ENCODE measurements at regions not wholly inside any gene's neighbourhood (a gene's known extent, or its start where the extent isn't known, plus 50 kb on each side); places are given as distances from the start of the nearest gene placed in this dataset.

DNA sequence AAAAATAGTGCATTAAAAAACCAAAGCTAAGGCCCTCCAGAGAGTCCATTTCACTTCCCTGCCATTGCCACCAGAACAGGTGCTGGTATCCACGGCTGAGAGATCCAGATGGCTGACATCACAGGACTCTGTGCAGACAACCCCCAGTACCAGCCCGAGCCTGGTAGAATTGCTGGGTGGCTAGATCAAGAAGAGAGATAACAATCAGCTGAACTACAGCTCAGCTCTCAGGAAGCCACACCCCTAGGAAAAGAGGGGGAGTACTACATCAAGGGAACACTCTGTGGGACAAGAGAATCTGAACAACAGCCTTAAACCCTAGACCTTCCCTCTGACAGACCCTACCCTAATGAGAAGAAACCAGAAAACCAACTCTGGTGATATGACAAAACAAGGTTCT, 73.8 kb upstream of the SLIT3 start:
- no peak for FAIRE-seq
- BruUV-seq (replicated peaks), result no TSS peak
- H3K9ac ChIP-seq (ENCODE audit: insufficient read depth in 1 of 2, low read depth in 2 of 2, low read length in 2 of 2), result no peak overlapping the region

DNA sequence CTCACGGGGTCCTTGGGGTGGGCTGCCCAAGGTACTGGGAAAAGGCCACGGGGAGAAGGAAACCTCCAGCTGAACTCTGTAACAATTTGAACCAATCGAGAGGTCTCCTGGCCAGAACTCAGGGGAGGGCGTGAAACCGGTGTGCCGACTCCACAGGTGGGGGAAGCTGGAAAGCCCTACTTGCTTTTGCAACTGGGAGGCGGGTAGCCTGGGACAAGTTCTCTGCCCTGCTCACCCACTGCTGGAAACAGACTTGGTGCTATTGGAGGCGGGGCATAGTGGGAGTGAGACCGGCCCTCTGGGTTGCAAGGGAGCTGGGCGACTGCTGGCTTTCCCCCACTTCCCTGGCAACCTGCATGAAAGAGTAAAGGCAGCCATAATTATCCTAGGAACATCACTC, 73.2 kb upstream of the SLIT3 start:
- Histone ChIP-seq H3K36me3 (ENCODE audit: control insufficient read depth, insufficient read depth, low read length) (no peaks in the 10 kb centered on the region), H3K4me1 (replicated peaks in 1 of 2; ENCODE audit: control insufficient read depth in 2 of 2, insufficient read depth in 2 of 2, low read length in 2 of 2) (no peaks in the 10 kb centered on the region), H3K79me2 (ENCODE audit: control insufficient read depth, insufficient read depth, low read length) (no peaks in the 10 kb centered on the region), H3K9me1 (ENCODE audit: control insufficient read depth, insufficient read depth, low read length) (no peaks in the 10 kb centered on the region), H2AFZ (ENCODE audit: low read depth, low read length) (no peak overlapping the region), H3K27me3 (ENCODE audit: control insufficient read depth in 2 of 2, insufficient read depth in 2 of 2, low read length in 2 of 2) (no peaks in the 10 kb centered on the region), H3K9ac (ENCODE audit: insufficient read depth in 1 of 2, low read depth in 2 of 2, low read length in 2 of 2) (no peak overlapping the region), H3K27ac (ENCODE audit: extremely low read depth, low read depth, low read length) (no peak overlapping the region), H3K4me3 (no peak overlapping the region), H4K20me1 (replicated peaks; ENCODE audit: control insufficient read depth, insufficient read depth, low read length) (no peaks in the 10 kb centered on the region), H3K9me3 (replicated peaks; ENCODE audit: control insufficient read depth, insufficient read depth, low read depth, low read length) (no peaks in the 10 kb centered on the region), H3K4me2 (ENCODE audit: insufficient read depth, low read length) (no peak overlapping the region)
- ATAC-seq, result no peak
- intact Hi-C loops (cut with micrococcal nuclease) (no loop called here), in situ Hi-C loops (cut with MboI) (no loop called here)
- no peak for DNase-seq (ENCODE audit: extremely low read depth in 1 of 4, low spot score in 3 of 4)
- ChIA-PET CTCF (ENCODE audit: low intra/inter-chr PET ratio) (no interaction called here), POLR2A (no interaction called here)
- 0% methylated on average over 10 of the region's 10 CpGs for WGBS (ENCODE audit: insufficient coverage, low coverage, missing lambda C conversion rate)
- TF ChIP-seq, protein P1, sequence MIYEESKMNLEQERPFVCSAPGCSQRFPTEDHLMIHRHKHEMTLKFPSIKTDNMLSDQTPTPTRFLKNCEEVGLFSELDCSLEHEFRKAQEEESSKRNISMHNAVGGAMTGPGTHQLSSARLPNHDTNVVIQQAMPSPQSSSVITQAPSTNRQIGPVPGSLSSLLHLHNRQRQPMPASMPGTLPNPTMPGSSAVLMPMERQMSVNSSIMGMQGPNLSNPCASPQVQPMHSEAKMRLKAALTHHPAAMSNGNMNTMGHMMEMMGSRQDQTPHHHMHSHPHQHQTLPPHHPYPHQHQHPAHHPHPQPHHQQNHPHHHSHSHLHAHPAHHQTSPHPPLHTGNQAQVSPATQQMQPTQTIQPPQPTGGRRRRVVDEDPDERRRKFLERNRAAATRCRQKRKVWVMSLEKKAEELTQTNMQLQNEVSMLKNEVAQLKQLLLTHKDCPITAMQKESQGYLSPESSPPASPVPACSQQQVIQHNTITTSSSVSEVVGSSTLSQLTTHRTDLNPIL (CRISPR knock-in tag; IDR thresholded peaks at IDR 0.05), result no peak
- TF ChIP-seq, protein P2, sequence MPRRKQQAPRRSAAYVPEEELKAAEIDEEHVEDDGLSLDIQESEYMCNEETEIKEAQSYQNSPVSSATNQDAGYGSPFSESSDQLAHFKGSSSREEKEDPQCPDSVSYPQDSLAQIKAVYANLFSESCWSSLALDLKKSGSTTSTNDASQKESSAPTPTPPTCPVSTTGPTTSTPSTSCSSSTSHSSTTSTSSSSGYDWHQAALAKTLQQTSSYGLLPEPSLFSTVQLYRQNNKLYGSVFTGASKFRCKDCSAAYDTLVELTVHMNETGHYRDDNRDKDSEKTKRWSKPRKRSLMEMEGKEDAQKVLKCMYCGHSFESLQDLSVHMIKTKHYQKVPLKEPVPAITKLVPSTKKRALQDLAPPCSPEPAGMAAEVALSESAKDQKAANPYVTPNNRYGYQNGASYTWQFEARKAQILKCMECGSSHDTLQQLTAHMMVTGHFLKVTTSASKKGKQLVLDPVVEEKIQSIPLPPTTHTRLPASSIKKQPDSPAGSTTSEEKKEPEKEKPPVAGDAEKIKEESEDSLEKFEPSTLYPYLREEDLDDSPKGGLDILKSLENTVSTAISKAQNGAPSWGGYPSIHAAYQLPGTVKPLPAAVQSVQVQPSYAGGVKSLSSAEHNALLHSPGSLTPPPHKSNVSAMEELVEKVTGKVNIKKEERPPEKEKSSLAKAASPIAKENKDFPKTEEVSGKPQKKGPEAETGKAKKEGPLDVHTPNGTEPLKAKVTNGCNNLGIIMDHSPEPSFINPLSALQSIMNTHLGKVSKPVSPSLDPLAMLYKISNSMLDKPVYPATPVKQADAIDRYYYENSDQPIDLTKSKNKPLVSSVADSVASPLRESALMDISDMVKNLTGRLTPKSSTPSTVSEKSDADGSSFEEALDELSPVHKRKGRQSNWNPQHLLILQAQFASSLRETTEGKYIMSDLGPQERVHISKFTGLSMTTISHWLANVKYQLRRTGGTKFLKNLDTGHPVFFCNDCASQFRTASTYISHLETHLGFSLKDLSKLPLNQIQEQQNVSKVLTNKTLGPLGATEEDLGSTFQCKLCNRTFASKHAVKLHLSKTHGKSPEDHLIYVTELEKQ (CRISPR knock-in tag; IDR thresholded peaks at IDR 0.05), result no peak
- TF ChIP-seq, protein P3, sequence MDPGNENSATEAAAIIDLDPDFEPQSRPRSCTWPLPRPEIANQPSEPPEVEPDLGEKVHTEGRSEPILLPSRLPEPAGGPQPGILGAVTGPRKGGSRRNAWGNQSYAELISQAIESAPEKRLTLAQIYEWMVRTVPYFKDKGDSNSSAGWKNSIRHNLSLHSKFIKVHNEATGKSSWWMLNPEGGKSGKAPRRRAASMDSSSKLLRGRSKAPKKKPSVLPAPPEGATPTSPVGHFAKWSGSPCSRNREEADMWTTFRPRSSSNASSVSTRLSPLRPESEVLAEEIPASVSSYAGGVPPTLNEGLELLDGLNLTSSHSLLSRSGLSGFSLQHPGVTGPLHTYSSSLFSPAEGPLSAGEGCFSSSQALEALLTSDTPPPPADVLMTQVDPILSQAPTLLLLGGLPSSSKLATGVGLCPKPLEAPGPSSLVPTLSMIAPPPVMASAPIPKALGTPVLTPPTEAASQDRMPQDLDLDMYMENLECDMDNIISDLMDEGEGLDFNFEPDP (CRISPR knock-in tag; IDR thresholded peaks at IDR 0.05), result no peak
- TF ChIP-seq, protein P4, sequence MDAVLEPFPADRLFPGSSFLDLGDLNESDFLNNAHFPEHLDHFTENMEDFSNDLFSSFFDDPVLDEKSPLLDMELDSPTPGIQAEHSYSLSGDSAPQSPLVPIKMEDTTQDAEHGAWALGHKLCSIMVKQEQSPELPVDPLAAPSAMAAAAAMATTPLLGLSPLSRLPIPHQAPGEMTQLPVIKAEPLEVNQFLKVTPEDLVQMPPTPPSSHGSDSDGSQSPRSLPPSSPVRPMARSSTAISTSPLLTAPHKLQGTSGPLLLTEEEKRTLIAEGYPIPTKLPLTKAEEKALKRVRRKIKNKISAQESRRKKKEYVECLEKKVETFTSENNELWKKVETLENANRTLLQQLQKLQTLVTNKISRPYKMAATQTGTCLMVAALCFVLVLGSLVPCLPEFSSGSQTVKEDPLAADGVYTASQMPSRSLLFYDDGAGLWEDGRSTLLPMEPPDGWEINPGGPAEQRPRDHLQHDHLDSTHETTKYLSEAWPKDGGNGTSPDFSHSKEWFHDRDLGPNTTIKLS (IDR thresholded peaks at IDR 0.05; ENCODE audit: borderline replicate concordance, low read depth), result no peak
- BruUV-seq (replicated peaks), result no TSS peak
- no peak for FAIRE-seq

More for the DNA sequence above, 73.8 kb upstream of the SLIT3 start:
- in situ Hi-C loops (cut with MboI), result no loop called here
- ATAC-seq (no peak), DNase-seq (ENCODE audit: extremely low read depth in 1 of 4, low spot score in 3 of 4) (no peak)
- H4K20me1 ChIP-seq (replicated peaks; ENCODE audit: control insufficient read depth, insufficient read depth, low read length), result no peaks in the 10 kb centered on the region
- 0% methylated on average over 2 of the region's 2 CpGs for WGBS (ENCODE audit: insufficient coverage, low coverage, missing lambda C conversion rate)
- no peaks in the 10 kb centered on the region for H3K9me3 ChIP-seq (replicated peaks; ENCODE audit: control insufficient read depth, insufficient read depth, low read depth, low read length)
- H3K4me2 ChIP-seq (ENCODE audit: insufficient read depth, low read length), result no peak overlapping the region
- intact Hi-C loops (cut with micrococcal nuclease), result no loop called here
- H3K36me3 ChIP-seq (ENCODE audit: control insufficient read depth, insufficient read depth, low read length), result no peaks in the 10 kb centered on the region
- no peaks in the 10 kb centered on the region for H3K4me1 ChIP-seq (replicated peaks in 1 of 2; ENCODE audit: control insufficient read depth in 2 of 2, insufficient read depth in 2 of 2, low read length in 2 of 2)
- no peak for TF ChIP-seq HDAC1 (IDR thresholded peaks at IDR 0.05)
- POLR2A ChIA-PET, result no interaction called here
- no peak overlapping the region for H3K27ac ChIP-seq (ENCODE audit: extremely low read depth, low read depth, low read length)
- no peaks in the 10 kb centered on the region for H3K9me1 ChIP-seq (ENCODE audit: control insufficient read depth, insufficient read depth, low read length)
- H3K27me3 ChIP-seq (ENCODE audit: control insufficient read depth in 2 of 2, insufficient read depth in 2 of 2, low read length in 2 of 2), result no peaks in the 10 kb centered on the region
- no peak overlapping the region for H2AFZ ChIP-seq (ENCODE audit: low read depth, low read length)
- H3K79me2 ChIP-seq (ENCODE audit: control insufficient read depth, insufficient read depth, low read length), result no peaks in the 10 kb centered on the region
- CTCF ChIA-PET (ENCODE audit: low intra/inter-chr PET ratio), result no interaction called here
- H3K4me3 ChIP-seq, result no peak overlapping the region

Measured in K562 (cell line).